Smooth muscle cell (in vitro differentiated cells): ENCODE measurements at regions not wholly inside any gene's neighbourhood (a gene's known extent, or its start where the extent isn't known, plus 50 kb on each side); places are given as distances from the start of the nearest gene placed in this dataset.

Experiments used
- DNase-seq: peaks from one replicate; lab custom pipeline; 2025; ENCODE audit not compliant: unreplicated experiment; lab: John Stamatoyannopoulos, UW
- H2AFZ ChIP-seq: fragments of 200-600 bp; sonication (generic); 2 replicates; pipeline ENCODE4 v1.6.0; 2016; ENCODE audit warnings: antibody characterized with exemption, low read depth, mild to moderate bottlenecking
- H3F3A ChIP-seq: fragments of 200-600 bp; sonication (generic); 2 replicates; pipeline ENCODE4 v1.6.0; 2017; ENCODE audit warnings: antibody characterized with exemption, low read depth
- H3K27ac ChIP-seq: fragments of 200-600 bp; sonication (generic); 2 replicates; pipeline ENCODE4 v1.5.1; 2016; ENCODE audit warnings: low read depth, mild to moderate bottlenecking
- H3K27me3 ChIP-seq: fragments of 200-600 bp; sonication (generic); 2 replicates; pipeline ENCODE4 v1.6.1; 2016; ENCODE audit warnings: low read depth, mild to moderate bottlenecking
- H3K36me3 ChIP-seq: fragments of 200-600 bp; sonication (generic); 2 replicates; pipeline ENCODE4 v1.5.1; 2016; ENCODE audit warnings: low read depth
- H3K4me1 ChIP-seq: fragments of 200-600 bp; sonication (generic); 2 replicates; pipeline ENCODE4 v1.5.1; 2016; ENCODE audit warnings: low read depth
- H3K4me2 ChIP-seq: fragments of 200-600 bp; sonication (generic); 2 replicates; pipeline ENCODE4 v1.6.0; 2016; ENCODE audit warnings: mild to moderate bottlenecking
- H3K4me3 ChIP-seq: fragments of 200-600 bp; sonication (generic); 2 replicates; pipeline ENCODE4 v1.5.1; 2016; ENCODE audit warnings: mild to moderate bottlenecking
- H3K79me2 ChIP-seq: fragments of 200-600 bp; sonication (generic); 2 replicates; pipeline ENCODE4 v1.6.0; 2016; ENCODE audit warnings: low read depth, mild to moderate bottlenecking
- H3K9ac ChIP-seq: fragments of 200-600 bp; sonication (generic); 2 replicates; pipeline ENCODE4 v1.6.0; 2016; ENCODE audit warnings: low read depth
- H3K9me3 ChIP-seq: fragments of 200-600 bp; sonication (generic); replicated peaks from 2 replicates; pipeline ENCODE4 v1.5.1; 2016; ENCODE audit warnings: low read depth
- H4K20me1 ChIP-seq: fragments of 200-600 bp; sonication (generic); 2 replicates; pipeline ENCODE4 v1.6.0; 2016; ENCODE audit warnings: low read depth
- WGBS: methylation state at CpG from one replicate; pipeline ENCODE4 v1.1.7; 2016; ENCODE audit warnings: low lambda C conversion rate; 5-methylcytosine and 5-hydroxymethylcytosine counted together
- TF ChIP-seq, protein P1 (sequence below): fragments of 200-600 bp; sonication (generic); IDR thresholded peaks from 2 replicates; pipeline ENCODE4 v1.5.1; 2017; ENCODE audit warnings: borderline replicate concordance, mild to moderate bottlenecking, antibody characterized with exemption; ENCODE audit not compliant: insufficient read depth, poor library complexity, severe bottlenecking

DNA sequence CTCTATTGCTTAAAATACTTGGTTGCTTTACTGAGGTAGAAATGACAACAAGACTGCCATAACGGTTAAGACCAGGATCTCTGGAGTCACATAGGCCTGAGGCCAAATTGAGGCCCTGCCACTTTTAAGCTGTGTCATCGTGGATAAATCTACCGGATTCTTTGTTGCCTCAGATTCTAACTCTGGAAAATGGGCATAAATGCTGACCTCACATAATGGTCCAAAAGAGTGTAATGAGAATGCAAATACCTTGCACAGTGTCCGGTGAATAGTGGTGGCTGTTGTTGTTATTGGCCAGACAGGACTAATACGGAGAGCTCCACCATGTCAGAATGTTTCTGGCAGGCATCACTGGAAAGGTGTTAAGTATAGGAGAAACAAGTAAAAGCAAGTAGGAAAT lies 346.1 kb downstream of the LMO4 start:
- no peaks in the 10 kb centered on the region for H3F3A ChIP-seq
- H3K4me3 ChIP-seq, result no peak overlapping the region
- TF ChIP-seq, protein P1, sequence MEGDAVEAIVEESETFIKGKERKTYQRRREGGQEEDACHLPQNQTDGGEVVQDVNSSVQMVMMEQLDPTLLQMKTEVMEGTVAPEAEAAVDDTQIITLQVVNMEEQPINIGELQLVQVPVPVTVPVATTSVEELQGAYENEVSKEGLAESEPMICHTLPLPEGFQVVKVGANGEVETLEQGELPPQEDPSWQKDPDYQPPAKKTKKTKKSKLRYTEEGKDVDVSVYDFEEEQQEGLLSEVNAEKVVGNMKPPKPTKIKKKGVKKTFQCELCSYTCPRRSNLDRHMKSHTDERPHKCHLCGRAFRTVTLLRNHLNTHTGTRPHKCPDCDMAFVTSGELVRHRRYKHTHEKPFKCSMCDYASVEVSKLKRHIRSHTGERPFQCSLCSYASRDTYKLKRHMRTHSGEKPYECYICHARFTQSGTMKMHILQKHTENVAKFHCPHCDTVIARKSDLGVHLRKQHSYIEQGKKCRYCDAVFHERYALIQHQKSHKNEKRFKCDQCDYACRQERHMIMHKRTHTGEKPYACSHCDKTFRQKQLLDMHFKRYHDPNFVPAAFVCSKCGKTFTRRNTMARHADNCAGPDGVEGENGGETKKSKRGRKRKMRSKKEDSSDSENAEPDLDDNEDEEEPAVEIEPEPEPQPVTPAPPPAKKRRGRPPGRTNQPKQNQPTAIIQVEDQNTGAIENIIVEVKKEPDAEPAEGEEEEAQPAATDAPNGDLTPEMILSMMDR, result no peak
- no peaks in the 10 kb centered on the region for H3K4me1 ChIP-seq
- H3K36me3 ChIP-seq, result no peaks in the 10 kb centered on the region
- H2AFZ ChIP-seq, result no peak overlapping the region
- no peak for DNase-seq
- H4K20me1 ChIP-seq, result no peaks in the 10 kb centered on the region
- no peak overlapping the region for H3K27ac ChIP-seq
- H3K79me2 ChIP-seq, result no peaks in the 10 kb centered on the region
- WGBS, result 90% methylated on average over 5 of the region's 5 CpGs
- H3K9me3 ChIP-seq, result no peaks in the 10 kb centered on the region
- H3K4me2 ChIP-seq, result no peak overlapping the region
- no peaks in the 10 kb centered on the region for H3K27me3 ChIP-seq
- no peak overlapping the region for H3K9ac ChIP-seq

DNA sequence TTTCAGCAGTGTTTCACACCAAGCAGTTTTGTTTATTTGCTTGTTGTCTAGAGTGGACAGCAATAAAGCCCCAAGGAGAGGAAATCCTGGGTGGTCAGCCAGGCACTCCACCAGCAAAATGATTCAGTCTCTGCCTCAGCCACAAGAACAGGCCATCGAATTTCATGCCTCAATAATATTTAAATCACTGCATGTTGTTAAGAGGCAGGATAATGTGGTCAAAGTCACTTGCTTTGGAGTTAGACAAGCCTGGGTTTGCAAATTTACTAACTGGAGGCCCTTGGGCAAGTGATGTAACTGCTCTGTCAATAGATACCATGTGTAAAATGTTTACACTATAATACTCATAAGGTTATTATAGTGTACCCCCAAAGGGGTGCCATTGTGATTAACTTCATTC lies 349.6 kb downstream of the LMO4 start:
- H3K4me3 ChIP-seq, result no peak overlapping the region
- DNase-seq, result no peak
- H3K4me1 ChIP-seq, result peaks cover 7% of the 10 kb centered on the region
- no peak overlapping the region for H3K27ac ChIP-seq
- H3K36me3 ChIP-seq, result no peaks in the 10 kb centered on the region
- no peaks in the 10 kb centered on the region for H3K9me3 ChIP-seq
- no peaks in the 10 kb centered on the region for H3K79me2 ChIP-seq
- H3K9ac ChIP-seq, result no peak overlapping the region
- H3K27me3 ChIP-seq, result no peaks in the 10 kb centered on the region
- H3F3A ChIP-seq, result peaks cover under 1% of the 10 kb centered on the region
- TF ChIP-seq, protein P1, result no peak
- no peaks in the 10 kb centered on the region for H4K20me1 ChIP-seq
- 35% methylated on average over 1 of the region's 1 CpG for WGBS
- H3K4me2 ChIP-seq, result no peak overlapping the region
- no peak overlapping the region for H2AFZ ChIP-seq

DNA sequence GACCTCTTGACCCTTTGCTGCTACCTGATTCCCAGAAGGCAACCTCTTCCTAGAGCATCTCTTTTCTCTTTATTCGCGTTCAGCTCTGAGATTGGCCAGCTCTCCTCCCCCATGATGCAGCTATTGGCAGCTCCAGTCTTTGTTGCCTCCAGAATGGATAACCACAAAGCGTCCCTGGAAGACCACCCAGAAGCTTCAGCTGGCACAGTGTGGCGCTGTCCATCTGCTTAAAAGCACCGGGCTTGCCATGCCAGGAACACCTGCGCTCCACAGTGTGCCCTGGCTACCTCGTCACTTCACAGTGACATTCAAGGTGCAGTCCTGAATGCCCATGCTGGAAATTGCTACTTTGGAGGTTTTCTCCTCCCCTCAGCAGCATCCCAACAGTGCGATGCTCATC lies 353.9 kb downstream of the LMO4 start:
- Histone ChIP-seq H4K20me1 (no peaks in the 10 kb centered on the region), H3K9me3 (no peaks in the 10 kb centered on the region), H3K4me1 (peaks cover 37% of the 10 kb centered on the region), H3K27ac (no peak overlapping the region), H3K36me3 (no peaks in the 10 kb centered on the region), H3K4me2 (no peak overlapping the region), H3K79me2 (no peaks in the 10 kb centered on the region), H2AFZ (no peak overlapping the region), H3K4me3 (no peak overlapping the region), H3K9ac (no peak overlapping the region), H3K27me3 (no peaks in the 10 kb centered on the region), H3F3A (peaks cover 20% of the 10 kb centered on the region)
- 93% methylated on average over 8 of the region's 8 CpGs for WGBS
- TF ChIP-seq, protein P1, result no peak
- DNase-seq, result no peak

DNA sequence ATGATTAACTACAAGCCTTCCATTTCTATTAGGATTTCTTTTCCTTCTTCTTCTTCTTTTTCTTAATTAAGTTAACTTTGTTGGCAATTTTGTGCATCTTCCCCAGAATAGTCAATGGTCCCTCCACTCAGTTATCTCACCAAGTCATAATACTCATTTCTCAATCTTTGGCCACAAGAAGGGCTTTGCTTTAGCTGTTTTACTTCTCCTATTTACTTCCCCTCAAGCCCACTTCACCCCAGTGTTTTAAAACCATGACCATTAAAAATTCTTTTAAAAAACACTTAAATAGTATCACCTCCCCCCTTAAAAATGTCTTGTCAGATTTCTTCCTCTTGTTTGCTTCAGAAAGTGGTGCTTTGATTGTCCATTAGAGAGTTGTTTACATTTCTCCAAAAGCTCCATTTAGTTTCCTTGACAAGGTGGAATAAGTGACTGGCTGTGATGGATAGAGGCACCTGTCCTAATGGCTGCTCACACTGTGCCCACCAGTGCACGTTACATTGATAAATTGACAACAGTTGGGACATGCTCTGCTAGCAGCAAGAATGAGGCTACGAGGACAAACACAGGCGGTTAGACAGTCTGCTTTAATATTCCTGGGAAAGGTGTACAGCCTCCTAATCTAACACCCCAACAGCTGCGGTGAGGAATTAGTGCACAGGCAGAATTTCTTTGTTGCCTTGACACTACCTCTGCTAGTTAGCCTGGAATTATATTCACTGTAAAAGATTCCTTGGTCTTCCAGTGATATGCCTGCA lies 354.7 kb downstream of the LMO4 start:
- no peak for DNase-seq
- H3K27ac ChIP-seq, result peak overlapping the region; percentile 99
- no peaks in the 10 kb centered on the region for H3K9me3 ChIP-seq
- H4K20me1 ChIP-seq, result no peaks in the 10 kb centered on the region
- no peaks in the 10 kb centered on the region for H3K36me3 ChIP-seq
- 88% methylated on average over 4 of the region's 4 CpGs for WGBS
- no peaks in the 10 kb centered on the region for H3K79me2 ChIP-seq
- H3K4me1 ChIP-seq, result peaks cover 37% of the 10 kb centered on the region
- peak overlapping the region; percentile 47 for H3K4me3 ChIP-seq
- peak overlapping the region; percentile 84 for H3K4me2 ChIP-seq
- peaks cover 20% of the 10 kb centered on the region for H3F3A ChIP-seq
- TF ChIP-seq, protein P1, result no peak
- peak overlapping the region; percentile 90 for H3K9ac ChIP-seq
- no peak overlapping the region for H2AFZ ChIP-seq
- H3K27me3 ChIP-seq, result no peaks in the 10 kb centered on the region
